Renal cortex interstitium (tissue), 11 donors: ENCODE measurements at regions not wholly inside any gene's neighbourhood (a gene's known extent, or its start where the extent isn't known, plus 50 kb on each side); places are given as distances from the start of the nearest gene placed in this dataset.

Experiments used
- DNase-seq, 11 donors: peaks; one replicate each; pipeline ENCODE4 v3.0.0-alpha.2; 2013; ENCODE audit warnings: low read depth in 9 of 11, low spot score in 4 of 11; ENCODE audit errors: extremely low read depth in 1 of 11

DNA sequence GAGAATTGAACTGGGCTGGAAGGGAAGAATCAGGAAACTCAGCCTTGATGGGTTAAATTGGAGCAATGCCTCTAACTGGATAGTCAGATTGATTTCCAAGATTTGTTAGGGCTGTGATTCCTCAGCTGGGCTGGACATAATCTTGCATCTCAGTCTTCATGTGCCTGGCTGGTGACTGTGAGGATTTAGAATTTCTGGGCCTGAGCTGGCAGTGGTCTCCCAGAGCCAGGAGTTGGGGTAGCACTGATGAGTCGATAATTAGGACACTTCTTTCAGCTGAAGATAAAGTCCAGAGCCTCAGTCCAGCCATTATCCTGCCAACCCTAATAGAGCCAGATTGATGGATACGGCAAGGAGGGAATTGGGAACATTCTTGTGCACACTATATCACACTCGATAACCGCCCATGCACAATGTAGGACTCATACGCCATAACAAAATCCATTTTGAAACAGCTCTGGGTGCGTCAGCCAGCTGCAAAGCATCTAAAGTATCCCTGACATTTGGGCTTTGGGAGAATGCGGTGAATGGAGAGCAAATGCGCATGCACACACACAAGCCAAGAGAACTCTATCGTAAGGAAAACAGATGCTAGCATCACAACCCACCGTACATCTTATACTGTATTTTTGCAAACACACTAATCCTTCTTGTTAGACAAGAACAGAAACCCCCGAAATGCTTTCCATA lies 405.1 kb upstream of the KLF4 start:
- peak; percentile 23 to 76 (median 45) for DNase-seq

GRCh38 chr9:107890921-107891465 lies 401.4 kb upstream of the KLF4 start:
- DNase-seq: no peak

- DNase-seq: no peak
Measured at GRCh38 chr9:107888773-107889227, 399.2 kb upstream of the KLF4 start.

DNA sequence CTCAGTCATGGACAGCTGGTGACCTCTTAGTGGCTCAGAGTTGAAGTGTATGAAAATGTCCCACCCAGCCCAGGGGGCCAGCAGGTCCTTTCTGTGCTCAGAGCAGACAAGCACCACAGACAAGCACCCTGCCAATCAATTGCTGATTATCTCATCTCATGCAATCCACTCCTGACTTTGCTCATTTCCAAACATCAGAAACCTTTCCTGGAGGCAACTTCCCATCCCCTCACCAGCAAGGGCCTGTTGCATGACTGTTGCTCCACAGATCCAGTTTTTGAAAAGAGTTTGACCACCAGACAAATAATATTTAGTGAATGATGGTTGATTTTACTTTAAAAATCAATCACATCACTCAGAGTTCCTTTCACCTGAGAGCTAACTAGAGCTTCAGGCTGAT lies 397.3 kb upstream of the KLF4 start:
- no peak for DNase-seq

- DNase-seq: no peak
Measured at GRCh38 chr9:107883496-107884124, 394.0 kb upstream of the KLF4 start.

DNA sequence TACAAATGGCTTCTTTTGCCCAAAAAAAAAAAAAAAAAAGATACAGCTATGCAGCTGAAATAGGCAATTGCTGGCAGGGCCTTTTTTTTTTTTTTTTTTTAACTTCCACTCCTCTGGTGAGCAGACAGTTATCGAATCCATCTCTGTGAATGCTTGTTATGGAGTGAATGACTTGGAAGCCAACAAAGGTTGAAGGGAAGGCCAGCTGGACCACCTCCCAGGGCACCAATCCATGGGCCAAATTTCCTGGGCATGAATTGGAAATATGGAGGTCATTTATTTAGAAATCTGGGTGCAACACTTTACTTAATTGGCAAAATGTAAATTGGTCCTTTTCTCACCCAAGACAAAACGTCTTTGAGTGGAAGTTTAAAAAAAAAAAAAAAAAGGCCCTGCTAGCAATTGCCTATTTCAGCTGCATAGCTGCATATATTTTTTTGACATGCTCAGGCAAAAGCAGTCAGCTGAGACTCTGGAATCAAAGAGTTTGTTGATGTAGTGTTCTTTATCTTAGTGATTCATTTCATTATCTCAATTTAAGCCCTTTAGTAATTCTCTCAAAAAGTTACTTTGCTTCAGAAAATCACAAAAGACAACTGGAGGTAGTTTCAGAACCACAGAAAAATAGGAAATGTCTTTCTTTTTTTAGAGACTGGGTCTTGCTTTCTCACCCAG lies 392.2 kb upstream of the KLF4 start:
- no peak for DNase-seq

GRCh38 chr9:107878462-107878861 lies 388.9 kb upstream of the KLF4 start:
- DNase-seq: no peak

DNA sequence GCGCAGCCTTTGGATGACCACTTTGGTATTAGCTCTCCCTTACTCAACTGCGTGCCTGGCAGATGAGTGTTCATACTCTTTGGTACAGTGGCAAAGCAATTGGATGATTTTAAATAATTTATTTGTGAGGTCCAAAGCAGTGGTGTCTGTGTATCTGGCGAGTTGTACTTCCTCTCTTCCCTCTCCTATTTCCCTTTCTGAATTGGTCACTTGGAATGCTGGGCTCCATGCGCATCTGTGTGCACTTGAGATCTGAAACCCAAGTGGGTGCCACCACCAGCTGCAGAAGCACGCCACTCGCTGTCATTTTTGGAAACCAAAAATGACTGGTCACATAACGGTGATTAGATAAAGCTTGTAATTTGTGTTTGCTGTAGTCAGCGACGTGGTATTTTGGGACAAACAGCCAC lies 386.0 kb upstream of the KLF4 start:
- no peak for DNase-seq

- DNase-seq: no peak
Measured at GRCh38 chr9:107874591-107875369, 385.2 kb upstream of the KLF4 start.

GRCh38 chr9:107874137-107874536 lies 384.6 kb upstream of the KLF4 start:
- DNase-seq: no peak

DNA sequence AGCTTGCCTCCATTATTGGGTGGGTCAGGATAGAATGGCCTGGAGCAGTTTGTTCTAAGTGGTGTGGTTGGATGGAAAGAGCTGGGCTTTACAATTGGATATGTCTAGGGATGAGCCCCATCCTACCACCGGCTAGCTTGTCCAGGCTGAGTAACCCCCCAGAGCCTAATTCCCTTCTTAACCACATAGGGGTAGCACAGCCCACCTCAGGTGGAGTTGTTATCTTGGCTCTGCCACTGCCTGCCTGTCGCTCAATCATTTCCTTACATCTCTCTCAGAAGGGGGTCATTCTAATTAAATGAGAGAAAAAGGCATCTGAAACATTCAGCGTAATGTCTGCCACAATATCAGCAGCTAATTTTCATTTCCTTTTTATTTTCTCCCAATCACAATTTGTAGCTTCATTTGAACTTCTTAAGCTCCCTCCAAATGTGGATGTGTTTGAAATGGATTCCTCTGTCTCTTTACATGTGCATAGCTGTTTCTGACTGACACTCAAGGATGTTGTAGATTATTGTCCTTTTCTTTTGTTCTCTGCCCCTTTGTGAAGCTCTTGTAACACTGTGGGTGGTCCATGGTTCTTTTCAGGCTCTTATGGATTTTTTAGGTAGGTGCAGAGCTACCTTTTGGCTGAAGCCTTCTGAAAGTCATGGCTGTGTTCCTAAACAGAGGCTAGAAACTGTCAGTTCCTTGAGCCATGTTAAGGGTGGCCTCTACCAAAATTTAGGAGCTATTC lies 383.1 kb upstream of the KLF4 start:
- no peak for DNase-seq

DNA sequence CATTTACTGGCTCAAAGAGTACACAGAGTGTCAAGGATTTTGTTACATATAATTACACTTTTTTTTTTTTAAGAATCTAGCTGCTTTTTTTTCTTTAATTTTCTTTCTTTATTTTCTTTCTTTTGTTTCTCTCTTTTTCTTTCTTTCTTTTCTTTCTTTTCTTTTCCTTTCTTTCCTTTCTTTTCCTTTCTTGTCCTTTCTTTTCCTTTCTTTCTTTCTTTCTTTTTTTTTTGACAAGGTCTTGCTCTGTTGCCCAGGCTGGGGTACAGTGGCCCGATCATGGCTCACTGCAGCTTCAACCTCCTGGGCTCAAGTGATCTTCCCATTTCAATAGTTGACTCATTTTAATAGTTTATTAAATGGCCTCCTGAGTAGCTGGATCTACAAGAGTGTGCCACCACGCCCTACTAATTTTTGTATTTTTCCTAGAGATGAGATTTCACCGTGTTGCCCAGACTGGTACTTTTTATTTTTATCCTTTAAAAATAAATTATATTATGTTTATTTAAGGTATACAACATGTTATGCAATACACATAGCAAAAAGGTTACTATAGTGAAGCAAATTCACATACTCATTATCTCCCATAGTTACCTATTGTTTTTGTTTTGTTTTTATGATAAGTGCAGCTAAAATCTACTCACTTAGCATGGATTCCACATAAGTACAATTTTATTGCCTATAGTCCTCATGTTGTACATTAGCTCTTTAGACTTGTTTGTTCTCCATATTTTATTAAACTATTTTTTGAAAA lies 381.5 kb upstream of the KLF4 start:
- no peak for DNase-seq

GRCh38 chr9:107870221-107870620 lies 380.7 kb upstream of the KLF4 start:
- DNase-seq: no peak

DNA sequence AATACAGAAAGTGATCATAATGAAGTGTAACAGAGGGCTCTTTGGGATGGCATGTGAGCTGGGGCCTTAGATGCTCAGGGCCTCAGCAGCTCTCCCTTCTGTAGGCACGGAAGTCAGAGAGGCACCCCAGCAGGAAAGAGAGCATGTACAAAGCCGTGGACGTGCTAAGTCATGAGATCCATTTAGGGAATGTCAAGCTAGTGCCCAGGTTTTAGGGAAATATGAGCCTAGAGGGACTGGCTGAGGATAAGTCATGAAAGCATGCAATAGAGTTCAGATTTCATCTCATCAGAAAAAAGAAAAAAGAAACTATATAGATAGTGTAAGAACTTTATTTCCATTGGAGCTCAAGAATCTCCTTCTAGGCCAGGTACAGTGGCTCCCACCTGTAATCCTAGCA lies 379.5 kb upstream of the KLF4 start:
- DNase-seq: no peak

- no peak for DNase-seq
Measured at GRCh38 chr9:107868186-107868585, 378.6 kb upstream of the KLF4 start.

DNA sequence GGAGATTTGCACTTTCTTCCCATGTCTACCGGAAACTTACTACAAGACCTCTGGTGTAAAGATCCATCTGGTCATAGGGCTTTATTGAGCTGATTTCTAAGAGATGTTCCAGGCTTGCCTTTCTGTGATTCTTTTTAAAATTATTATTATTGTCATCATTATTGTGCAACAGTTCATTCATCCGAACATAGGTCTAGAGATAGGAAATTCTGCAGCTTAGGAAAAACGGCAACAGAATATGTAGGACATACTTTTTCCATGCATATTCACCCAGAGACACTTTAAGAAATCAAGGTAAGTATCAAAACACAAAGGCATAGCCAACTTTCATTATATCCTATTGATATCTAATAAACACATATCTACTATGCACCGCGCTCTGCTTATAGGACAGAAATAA lies 378.2 kb upstream of the KLF4 start:
- DNase-seq: no peak

- no peak for DNase-seq
Measured at GRCh38 chr9:107866711-107867311, 377.2 kb upstream of the KLF4 start.

GRCh38 chr9:107863396-107863795 lies 373.8 kb upstream of the KLF4 start:
- no peak for DNase-seq
